HG03095 (cell line): ENCODE measurements at regions not wholly inside any gene's neighbourhood (a gene's known extent, or its start where the extent isn't known, plus 50 kb on each side); places are given as distances from the start of the nearest gene placed in this dataset.

Source experiments
- ATAC-seq: cut with Tn5 transposase; IDR thresholded peaks from one replicate; pipeline ENCODE4 v1.9.1; 2021; ENCODE audit warnings: moderate library complexity; ENCODE audit not compliant: unreplicated experiment

- ATAC-seq, result no peak
Measured at GRCh38 chr16:86444261-86444660, 66.1 kb upstream of the FOXF1 start.

GRCh38 chr16:86444661-86445060, 65.7 kb upstream of the FOXF1 start:
- no peak for ATAC-seq

- ATAC-seq, result no peak
Measured at GRCh38 chr16:86446279-86446678, 64.0 kb upstream of the FOXF1 start.

GRCh38 chr16:86447228-86447627, 63.1 kb upstream of the FOXF1 start:
- ATAC-seq, result no peak

- ATAC-seq, result no peak
Measured at GRCh38 chr16:86448306-86448890, 61.9 kb upstream of the FOXF1 start.

GRCh38 chr16:86449446-86450095, 60.8 kb upstream of the FOXF1 start:
- no peak for ATAC-seq

GRCh38 chr16:86450691-86451090, 59.6 kb upstream of the FOXF1 start:
- no peak for ATAC-seq

- ATAC-seq, result no peak
Measured at GRCh38 chr16:86452451-86452850, 57.9 kb upstream of the FOXF1 start.

- ATAC-seq, result no peak
Measured at GRCh38 chr16:86455116-86455515, 55.2 kb upstream of the FOXF1 start.

- no peak for ATAC-seq
Measured at GRCh38 chr16:86455640-86456039, 54.7 kb upstream of the FOXF1 start.

GRCh38 chr16:86457501-86458148, 52.7 kb upstream of the FOXF1 start:
- ATAC-seq, result no peak

- ATAC-seq, result no peak
Measured at GRCh38 chr16:86458149-86458777, 52.1 kb upstream of the FOXF1 start.

GRCh38 chr16:86459266-86459665, 51.1 kb upstream of the FOXF1 start:
- no peak for ATAC-seq
